A549 (cell line): ENCODE measurements at regions not wholly inside any gene's neighbourhood (a gene's known extent, or its start where the extent isn't known, plus 50 kb on each side); places are given as distances from the start of the nearest gene placed in this dataset.

ENCODE experiments used
- ATAC-seq, 2 experiments: fragments of 200-7000 bp in 1 of 2; fragments of >200 bp in 1 of 2; cut with Nextera tagmentation in 1 of 2; cut with Tn5 transposase in 1 of 2; 3 replicates each; pipeline versions ENCODE4 v1.8.0 to v1.9.1; 2018 to 2020; ENCODE audit warnings: mild to moderate bottlenecking in 1 of 2, moderate library complexity in 1 of 2
- CTCF ChIA-PET: fragments of 300-600 bp; sonication (Branson Sonifier 250); formaldehyde crosslinking; extraction: SDS; loops from one replicate; lab custom pipeline; 2021; ENCODE audit warnings: antibody characterized with exemption, inconsistent platforms; lab: Yijun Ruan, JAX
- POLR2A ChIA-PET: fragments of 350-600 bp; formaldehyde crosslinking; extraction: SDS; loops from one replicate; lab custom pipeline; 2021; ENCODE audit warnings: antibody characterized with exemption, inconsistent platforms; lab: Yijun Ruan, JAX
- DNase-seq, 2 experiments: peaks; one replicate each; pipeline versions ENCODE4 v3.0.0 to v3.0.0-alpha.2; 2011 to 2016; ENCODE audit warnings: low read depth in 1 of 2, low spot score in 1 of 2
- FAIRE-seq: peaks from 2 replicates; lab custom pipeline; 2011; peaks lifted over from hg19 to GRCh38; lab: Jason Lieb, UNC
- H3K27ac ChIP-seq, 2 experiments: fragments of >200 bp; sonication (Bioruptor Twin); formaldehyde crosslinking; 3 replicates each; pipeline ENCODE4 v1.5.1; 2016 to 2017
- H3K4me1 ChIP-seq: fragments of >200 bp; sonication (Bioruptor Twin); formaldehyde crosslinking; 3 replicates; pipeline ENCODE4 v1.6.1; 2016
- H3K4me2 ChIP-seq: fragments of >200 bp; sonication (Bioruptor Twin); formaldehyde crosslinking; 3 replicates; pipeline ENCODE4 v1.6.1; 2016
- H3K4me3 ChIP-seq: fragments of >200 bp; sonication (Bioruptor Twin); formaldehyde crosslinking; 3 replicates; pipeline ENCODE4 v1.5.1; 2016
- H3K9me3 ChIP-seq: fragments of >200 bp; sonication (Bioruptor Twin); formaldehyde crosslinking; 3 replicates; pipeline ENCODE4 v1.6.1; 2016
- CBX8 ChIP-seq: fragments of 200-600 bp; sonication (generic); IDR thresholded peaks from 2 replicates; pipeline ENCODE4 v1.6.1; 2016
- E2F6 ChIP-seq: IDR thresholded peaks from 2 replicates; pipeline ENCODE4 v1.6.1; 2012; ENCODE audit warnings: low read depth, borderline replicate concordance
- ELK1 ChIP-seq: fragments of 150-350 bp; IDR thresholded peaks from 2 replicates; pipeline ENCODE4 v1.6.1; 2014; ENCODE audit warnings: low read depth, mild to moderate bottlenecking, low read length
- ESRRA ChIP-seq: fragments of 150-350 bp; IDR thresholded peaks from 2 replicates; pipeline ENCODE4 v1.6.1; 2014; ENCODE audit warnings: mild to moderate bottlenecking, low read length, borderline replicate concordance
- GATA3 ChIP-seq: IDR thresholded peaks from 2 replicates; pipeline ENCODE4 v1.6.1; 2012; ENCODE audit warnings: borderline replicate concordance
- JUNB ChIP-seq: fragments of >200 bp; sonication (Bioruptor Twin); formaldehyde crosslinking; IDR thresholded peaks from 2 replicates; pipeline ENCODE4 v1.6.1; 2016
- MAFK ChIP-seq: fragments of 450-650 bp; IDR thresholded peaks from 2 replicates; pipeline ENCODE4 v1.6.1; 2014; ENCODE audit not compliant: partially characterized antibody
- MAX ChIP-seq: IDR thresholded peaks from 2 replicates; pipeline ENCODE4 v1.6.1; 2012
- NFE2L2 ChIP-seq: fragments of 150-350 bp; conservative IDR thresholded peaks from 2 replicates; pipeline ENCODE4 v1.6.1; 2014; ENCODE audit warnings: low read length
- NR3C1 ChIP-seq: fragments of >200 bp; sonication (Bioruptor Twin); formaldehyde crosslinking; IDR thresholded peaks from 3 replicates; pipeline ENCODE4 v1.6.1; 2017
- PHF8 ChIP-seq: fragments of 200-600 bp; sonication (generic); IDR thresholded peaks from 2 replicates; pipeline ENCODE4 v1.6.1; 2016; ENCODE audit warnings: low read depth, mild to moderate bottlenecking, antibody characterized with exemption, moderate library complexity, borderline replicate concordance
- RCOR1 ChIP-seq: fragments of 150-350 bp; IDR thresholded peaks from 2 replicates; pipeline ENCODE4 v1.6.1; 2014; ENCODE audit warnings: antibody characterized with exemption, low read length, low read depth
- REST ChIP-seq: fragments of 200-600 bp; sonication (generic); IDR thresholded peaks from 2 replicates; pipeline ENCODE4 v1.6.1; 2016; ENCODE audit warnings: antibody characterized with exemption, mild to moderate bottlenecking, moderate library complexity
- RNF2 ChIP-seq: fragments of 200-600 bp; sonication (generic); IDR thresholded peaks from 2 replicates; pipeline ENCODE4 v1.6.1; 2016; ENCODE audit warnings: low read depth, mild to moderate bottlenecking, antibody characterized with exemption, moderate library complexity, borderline replicate concordance
- TP53 ChIP-seq: fragments of 250-450 bp; sonication (Bioruptor Pico); IDR thresholded peaks from 2 replicates; pipeline ENCODE4 v1.5.0; 2021; ENCODE audit warnings: mild to moderate bottlenecking, moderate library complexity
- ZC3H11A ChIP-seq: fragments of 450-650 bp; IDR thresholded peaks from 2 replicates; pipeline ENCODE4 v1.6.1; 2014; ENCODE audit warnings: antibody characterized with exemption, mild to moderate bottlenecking
- ZFP36 ChIP-seq: fragments of 450-650 bp; IDR thresholded peaks from 2 replicates; pipeline ENCODE4 v1.6.1; 2014; ENCODE audit warnings: borderline replicate concordance; ENCODE audit not compliant: partially characterized antibody
- WGBS: methylation state at CpG from one replicate; pipeline ENCODE4 v1.1.6; 2017; ENCODE audit errors: missing lambda C conversion rate; 5-methylcytosine and 5-hydroxymethylcytosine counted together

DNA sequence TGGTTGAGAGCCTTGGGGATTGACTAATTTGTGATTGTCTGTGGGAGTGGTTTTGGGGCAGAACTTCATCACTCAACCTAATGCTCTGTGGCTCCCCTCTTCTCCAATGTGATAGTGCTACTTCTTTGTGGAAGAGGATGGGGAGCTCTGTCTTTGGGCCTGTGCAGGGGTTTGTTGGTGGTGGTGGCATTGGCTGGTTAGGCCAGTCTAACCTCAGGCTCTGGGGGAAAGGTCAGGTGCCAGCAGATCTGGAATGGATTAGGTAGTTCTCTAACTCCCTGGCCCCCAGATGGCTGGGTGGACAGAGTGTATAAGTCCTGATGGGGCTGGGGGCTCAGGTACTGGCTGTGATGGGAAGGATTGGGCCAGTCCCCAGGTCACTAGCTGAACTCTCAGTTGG lies 129.0 kb upstream of the CHD6 start:
- Histone ChIP-seq H3K9me3 (no peaks in the 10 kb centered on the region), H3K4me2 (no peak overlapping the region), H3K4me3 (no peak overlapping the region), H3K27ac (no peak overlapping the region), H3K4me1 (no peaks in the 10 kb centered on the region)
- FAIRE-seq (no peak), DNase-seq (no peak), ATAC-seq (no peak)
- TF ChIP-seq GATA3: no peak
- TF ChIP-seq ESRRA: no peak
- no peak for TF ChIP-seq JUNB
- TF ChIP-seq MAFK: no peak
- no peak for TF ChIP-seq ELK1
- TF ChIP-seq ZFP36: no peak
- TF ChIP-seq RCOR1: no peak
- TF ChIP-seq REST: no peak
- no peak for TF ChIP-seq PHF8
- TF ChIP-seq NR3C1: no peak
- TF ChIP-seq E2F6: no peak
- TF ChIP-seq ZC3H11A: no peak
- ChIA-PET POLR2A (no interaction called here), CTCF (interaction anchor here (1.6 to 5.1 kb wide), 2 partner anchors 8 to 13 kb away, joined by 5 to 36 read pairs; no protein-coding TSS in a partner anchor)

- FAIRE-seq: no peak
- ATAC-seq: peak in 1 of 2 experiments; percentile 56; a peak in 1 of 6 replicates
- POLR2A ChIA-PET: no interaction called here
Observed at GRCh38 chr20:41746635-41747034, 128.5 kb upstream of the CHD6 start.

More at GRCh38 chr20:41746635-41747034, 128.5 kb upstream of the CHD6 start:
- Histone ChIP-seq H3K9me3 (no peaks in the 10 kb centered on the region), H3K4me2 (no peak overlapping the region), H3K4me1 (no peaks in the 10 kb centered on the region), H3K4me3 (no peak overlapping the region), H3K27ac (no peak overlapping the region)
- TF ChIP-seq REST: no peak
- TF ChIP-seq ZFP36: no peak
- TF ChIP-seq NFE2L2: no peak
- TF ChIP-seq RNF2: no peak
- no peak for TF ChIP-seq MAX
- TF ChIP-seq CBX8: no peak
- TF ChIP-seq TP53 (CRISPR knock-in tag): no peak
- CTCF ChIA-PET: interaction anchor here (0.7 to 5.1 kb wide), 3 partner anchors 8 to 13 kb away, joined by 4 to 36 read pairs (median 5); no protein-coding TSS in a partner anchor
- 0% methylated on average over 1 of the region's 1 CpG for WGBS
- no peak for DNase-seq
